MM.1S (cell line): ENCODE measurements at regions not wholly inside any gene's neighbourhood (a gene's known extent, or its start where the extent isn't known, plus 50 kb on each side); places are given as distances from the start of the nearest gene placed in this dataset.

Source experiments
- CTCF ChIP-seq: fragments of 300-600 bp; sonication (generic); IDR thresholded peaks from 2 replicates; pipeline ENCODE4 v1.5.1; 2016; ENCODE audit warnings: antibody characterized with exemption, low read length, mixed read lengths
- EZH2 ChIP-seq: fragments of 300-600 bp; sonication (generic); optimal IDR thresholded peaks from 2 replicates; pipeline ENCODE3; 2017; ENCODE audit warnings: low read depth, mild to moderate bottlenecking, antibody characterized with exemption, low read length, mixed read lengths

- TF ChIP-seq CTCF (no peak), EZH2 (no peak)
Observed at GRCh38 chr1:94623560-94624148, 82.1 kb upstream of the F3 start.
